Keratinocyte (primary cell): ENCODE measurements at regions not wholly inside any gene's neighbourhood (a gene's known extent, or its start where the extent isn't known, plus 50 kb on each side); places are given as distances from the start of the nearest gene placed in this dataset.

Experiments used
- DNase-seq: peaks from one replicate; pipeline ENCODE4 v3.0.0-alpha.2; 2011; ENCODE audit warnings: low read depth, missing footprints, low spot score
- FAIRE-seq: peaks from 2 replicates; lab custom pipeline; 2011; peaks lifted over from hg19 to GRCh38; lab: Jason Lieb, UNC
- H2AFZ ChIP-seq: 2 replicates; pipeline ENCODE4 v1.6.0; 2012; ENCODE audit warnings: low read length, control low read depth, inconsistent platforms; ENCODE audit not compliant: control insufficient read depth
- H3K27ac ChIP-seq: 2 replicates; pipeline ENCODE4 v1.5.1; 2011; ENCODE audit warnings: low read length; ENCODE audit not compliant: control insufficient read depth, insufficient read depth
- H3K27me3 ChIP-seq: 3 replicates; pipeline ENCODE4 v1.6.0; 2011; ENCODE audit warnings: low read length; ENCODE audit not compliant: control insufficient read depth, insufficient read depth; ENCODE audit errors: extremely low read depth
- H3K36me3 ChIP-seq, 2 experiments: 2 replicates in 1 of 2; 3 replicates in 1 of 2; pipeline ENCODE4 v1.5.1; 2011; ENCODE audit warnings: low read length in 2 of 2, mild to moderate bottlenecking in 1 of 2; ENCODE audit not compliant: control insufficient read depth in 2 of 2, insufficient read depth in 2 of 2; ENCODE audit errors: extremely low read depth in 1 of 2
- H3K4me1 ChIP-seq: 3 replicates; pipeline ENCODE4 v1.5.1; 2011; ENCODE audit warnings: low read length; ENCODE audit not compliant: control insufficient read depth, insufficient read depth; ENCODE audit errors: extremely low read depth
- H3K4me2 ChIP-seq: 3 replicates; pipeline ENCODE4 v1.6.0; 2011; ENCODE audit warnings: low read depth, low read length; ENCODE audit not compliant: control insufficient read depth, insufficient read depth; ENCODE audit errors: extremely low read depth
- H3K4me3 ChIP-seq, 3 experiments: fragments of 200-600 bp in 1 of 3; sonication (generic) in 1 of 3; 2 replicates in 2 of 3; 3 replicates in 1 of 3; pipeline ENCODE4 v1.5.1; 2011 to 2016; ENCODE audit warnings: low read length in 3 of 3, mild to moderate bottlenecking in 3 of 3, control low read depth in 2 of 3, inconsistent platforms in 1 of 3, low read depth in 1 of 3, mixed read lengths in 1 of 3, mixed run types in 1 of 3, moderate library complexity in 1 of 3; ENCODE audit not compliant: control insufficient read depth in 2 of 3, insufficient read depth in 2 of 3; ENCODE audit errors: extremely low read depth in 1 of 3
- H3K79me2 ChIP-seq: 2 replicates; pipeline ENCODE4 v1.6.0; 2012; ENCODE audit warnings: low read length; ENCODE audit not compliant: control insufficient read depth, insufficient read depth
- H3K9ac ChIP-seq: 3 replicates; pipeline ENCODE4 v1.6.0; 2011; ENCODE audit warnings: low read length; ENCODE audit not compliant: control insufficient read depth, insufficient read depth; ENCODE audit errors: extremely low read depth
- H3K9me1 ChIP-seq: 3 replicates; pipeline ENCODE4 v1.6.0; 2011; ENCODE audit warnings: low read length; ENCODE audit not compliant: control insufficient read depth, insufficient read depth; ENCODE audit errors: extremely low read depth
- H3K9me3 ChIP-seq: 2 replicates; pipeline ENCODE4 v1.5.1; 2012; ENCODE audit warnings: low read depth, low read length; ENCODE audit not compliant: control insufficient read depth
- H4K20me1 ChIP-seq: 3 replicates; pipeline ENCODE4 v1.6.0; 2011; ENCODE audit warnings: low read length; ENCODE audit not compliant: control insufficient read depth, insufficient read depth; ENCODE audit errors: extremely low read depth
- EZH2 ChIP-seq: IDR thresholded peaks from one replicate; pipeline ENCODE4 v1.6.1; 2012; ENCODE audit warnings: inconsistent platforms, mild to moderate bottlenecking, low read length, moderate library complexity
- dilution Hi-C: fragments of 300-500 bp; cut with MboI; formaldehyde crosslinking; loops from one replicate; pipeline ENCODE4 v1.7.0; 2020; ENCODE audit warnings: low sequenced_read_pairs; ENCODE audit not compliant: extremely low pct_ligation_motif_present
- TF ChIP-seq, protein P1 (sequence below), 3 experiments: IDR thresholded peaks in 1 of 3; conservative IDR thresholded peaks in 1 of 3; optimal IDR thresholded peaks in 1 of 3; 2 replicates in 2 of 3; 3 replicates in 1 of 3; pipeline versions ENCODE3 to v1.5.1; 2011; ENCODE audit warnings: low read length in 3 of 3, mild to moderate bottlenecking in 3 of 3, moderate library complexity in 2 of 3, control low read depth in 1 of 3, inconsistent platforms in 1 of 3; ENCODE audit not compliant: insufficient read depth in 2 of 3; ENCODE audit errors: extremely low read depth in 1 of 3

DNA sequence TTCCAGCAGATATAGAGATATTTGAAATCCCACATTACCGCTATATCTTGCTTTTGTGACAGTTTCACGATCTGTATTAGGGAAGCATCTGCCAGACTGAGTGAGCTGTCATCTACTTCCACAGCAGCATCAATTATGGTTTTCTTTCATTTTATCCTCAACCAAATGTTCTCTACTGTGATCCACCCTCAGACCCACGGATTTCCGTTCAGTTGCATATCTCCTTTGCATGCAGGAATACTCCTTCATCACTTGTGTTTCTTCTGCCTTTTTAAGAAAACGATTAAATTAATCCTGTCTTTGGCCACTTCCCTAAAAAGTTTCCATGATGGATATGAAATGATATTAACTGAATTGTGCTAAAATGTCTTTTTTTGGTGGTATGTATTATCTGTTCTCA lies 262.1 kb upstream of the ADGRB3 start:
- TF ChIP-seq EZH2: no peak
- TF ChIP-seq, protein P1, sequence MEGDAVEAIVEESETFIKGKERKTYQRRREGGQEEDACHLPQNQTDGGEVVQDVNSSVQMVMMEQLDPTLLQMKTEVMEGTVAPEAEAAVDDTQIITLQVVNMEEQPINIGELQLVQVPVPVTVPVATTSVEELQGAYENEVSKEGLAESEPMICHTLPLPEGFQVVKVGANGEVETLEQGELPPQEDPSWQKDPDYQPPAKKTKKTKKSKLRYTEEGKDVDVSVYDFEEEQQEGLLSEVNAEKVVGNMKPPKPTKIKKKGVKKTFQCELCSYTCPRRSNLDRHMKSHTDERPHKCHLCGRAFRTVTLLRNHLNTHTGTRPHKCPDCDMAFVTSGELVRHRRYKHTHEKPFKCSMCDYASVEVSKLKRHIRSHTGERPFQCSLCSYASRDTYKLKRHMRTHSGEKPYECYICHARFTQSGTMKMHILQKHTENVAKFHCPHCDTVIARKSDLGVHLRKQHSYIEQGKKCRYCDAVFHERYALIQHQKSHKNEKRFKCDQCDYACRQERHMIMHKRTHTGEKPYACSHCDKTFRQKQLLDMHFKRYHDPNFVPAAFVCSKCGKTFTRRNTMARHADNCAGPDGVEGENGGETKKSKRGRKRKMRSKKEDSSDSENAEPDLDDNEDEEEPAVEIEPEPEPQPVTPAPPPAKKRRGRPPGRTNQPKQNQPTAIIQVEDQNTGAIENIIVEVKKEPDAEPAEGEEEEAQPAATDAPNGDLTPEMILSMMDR (optimal IDR thresholded peaks at IDR 0.05 in 1 of 3, IDR thresholded peaks at IDR 0.05 in 1 of 3, conservative IDR thresholded peaks at IDR 0.05 in 1 of 3; ENCODE audit: extremely low read depth in 1 of 3, insufficient read depth in 2 of 3, low read length in 3 of 3): no peak
- Histone ChIP-seq H3K4me2 (no peak overlapping the region), H2AFZ (no peak overlapping the region), H3K79me2 (no peaks in the 10 kb centered on the region), H3K4me1 (no peaks in the 10 kb centered on the region), H3K9me1 (no peaks in the 10 kb centered on the region), H3K9me3 (no peaks in the 10 kb centered on the region), H3K27ac (no peak overlapping the region), H3K9ac (no peak overlapping the region), H3K4me3 (no peak overlapping the region), H3K27me3 (no peaks in the 10 kb centered on the region), H3K36me3 (no peaks in the 10 kb centered on the region), H4K20me1 (no peaks in the 10 kb centered on the region)
- DNase-seq: no peak
- FAIRE-seq: no peak
- dilution Hi-C loops: no loop called here

DNA sequence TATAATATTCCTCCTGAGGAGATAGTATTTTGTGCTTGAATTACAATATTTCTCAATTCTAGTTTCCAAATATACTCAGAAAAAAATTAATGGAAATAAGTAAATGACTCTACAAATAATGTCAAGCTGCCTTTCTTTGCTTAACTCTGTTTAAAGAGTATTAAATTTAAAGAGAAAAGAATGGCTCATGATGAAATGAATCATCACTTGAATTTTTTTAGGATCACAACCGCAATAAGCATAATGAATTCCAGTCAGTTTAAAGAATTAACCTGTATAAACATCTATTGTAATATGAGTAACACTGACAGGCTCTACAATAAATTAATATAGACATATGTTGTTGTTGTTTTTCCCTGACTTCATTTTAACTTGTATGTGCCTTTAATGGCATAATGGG lies 266.2 kb upstream of the ADGRB3 start:
- no peaks in the 10 kb centered on the region for H3K36me3 ChIP-seq
- H3K9me1 ChIP-seq: no peaks in the 10 kb centered on the region
- dilution Hi-C loops: no loop called here
- H4K20me1 ChIP-seq: no peaks in the 10 kb centered on the region
- H3K4me3 ChIP-seq: no peak overlapping the region
- TF ChIP-seq, protein P1 (optimal IDR thresholded peaks at IDR 0.05 in 1 of 3, IDR thresholded peaks at IDR 0.05 in 1 of 3, conservative IDR thresholded peaks at IDR 0.05 in 1 of 3; ENCODE audit: extremely low read depth in 1 of 3, insufficient read depth in 2 of 3, low read length in 3 of 3): no peak
- TF ChIP-seq EZH2: no peak
- no peak overlapping the region for H3K4me2 ChIP-seq
- no peaks in the 10 kb centered on the region for H3K79me2 ChIP-seq
- H3K4me1 ChIP-seq: no peaks in the 10 kb centered on the region
- no peaks in the 10 kb centered on the region for H3K27me3 ChIP-seq
- no peak overlapping the region for H3K27ac ChIP-seq
- DNase-seq (no peak), FAIRE-seq (no peak)
- H2AFZ ChIP-seq: no peak overlapping the region
- H3K9me3 ChIP-seq: no peaks in the 10 kb centered on the region
- H3K9ac ChIP-seq: no peak overlapping the region
